ENCODE measurements at regions not wholly inside any gene's neighbourhood (a gene's known extent, or its start where the extent isn't known, plus 50 kb on each side); places are given as distances from the start of the nearest gene placed in this dataset.

DNA sequence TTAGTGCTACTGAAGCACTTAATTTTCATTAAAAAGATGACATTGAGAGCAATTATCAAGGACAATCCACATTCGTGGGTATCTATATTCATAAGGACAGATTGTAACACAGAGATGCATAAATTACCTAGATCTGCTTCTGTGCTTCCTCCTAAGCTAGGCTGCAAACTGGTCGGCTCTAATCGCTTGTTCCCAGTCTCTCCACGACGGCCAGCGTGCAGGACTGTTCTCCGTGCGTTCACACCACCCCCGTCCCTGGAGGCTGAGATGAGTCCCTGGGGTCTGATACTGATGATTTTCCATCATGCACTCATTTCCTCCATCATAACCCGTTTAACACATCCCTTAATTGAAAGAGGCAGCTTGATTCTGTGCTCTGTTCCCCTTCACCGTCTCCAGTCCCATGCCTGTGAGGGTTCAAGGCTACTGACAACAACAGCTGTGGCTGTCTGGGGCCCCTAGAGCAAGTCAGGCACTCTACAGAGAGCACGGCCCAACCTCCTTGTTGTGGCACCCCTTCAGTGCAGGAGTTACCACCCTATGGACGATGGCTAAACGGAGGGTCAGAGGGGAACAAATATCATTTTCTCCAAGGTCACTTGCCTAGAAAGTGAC is 469.6 kb downstream of the NPHP4 start (continued):
- TF ChIP-seq, protein P1, sequence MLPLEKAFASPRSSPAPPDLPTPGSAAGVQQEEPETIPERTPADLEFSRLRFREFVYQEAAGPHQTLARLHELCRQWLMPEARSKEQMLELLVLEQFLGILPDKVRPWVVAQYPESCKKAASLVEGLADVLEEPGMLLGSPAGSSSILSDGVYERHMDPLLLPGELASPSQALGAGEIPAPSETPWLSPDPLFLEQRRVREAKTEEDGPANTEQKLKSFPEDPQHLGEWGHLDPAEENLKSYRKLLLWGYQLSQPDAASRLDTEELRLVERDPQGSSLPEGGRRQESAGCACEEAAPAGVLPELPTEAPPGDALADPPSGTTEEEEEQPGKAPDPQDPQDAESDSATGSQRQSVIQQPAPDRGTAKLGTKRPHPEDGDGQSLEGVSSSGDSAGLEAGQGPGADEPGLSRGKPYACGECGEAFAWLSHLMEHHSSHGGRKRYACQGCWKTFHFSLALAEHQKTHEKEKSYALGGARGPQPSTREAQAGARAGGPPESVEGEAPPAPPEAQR (CRISPR knock-in tag; IDR thresholded peaks at IDR 0.05): no peak
- TF ChIP-seq NFYB (CRISPR knock-in tag; conservative IDR thresholded peaks at IDR 0.05; ENCODE audit: low read depth): no peak
- no peak for TF ChIP-seq ZNF263 (CRISPR knock-in tag; IDR thresholded peaks at IDR 0.05; ENCODE audit: low read depth)
- no peak for TF ChIP-seq E2F5 (CRISPR knock-in tag; IDR thresholded peaks at IDR 0.05)
- TF ChIP-seq TP53 (CRISPR knock-in tag; IDR thresholded peaks at IDR 0.05): no peak
- no peak for TF ChIP-seq ZNF219 (CRISPR knock-in tag; IDR thresholded peaks at IDR 0.05; ENCODE audit: borderline replicate concordance)

DNA sequence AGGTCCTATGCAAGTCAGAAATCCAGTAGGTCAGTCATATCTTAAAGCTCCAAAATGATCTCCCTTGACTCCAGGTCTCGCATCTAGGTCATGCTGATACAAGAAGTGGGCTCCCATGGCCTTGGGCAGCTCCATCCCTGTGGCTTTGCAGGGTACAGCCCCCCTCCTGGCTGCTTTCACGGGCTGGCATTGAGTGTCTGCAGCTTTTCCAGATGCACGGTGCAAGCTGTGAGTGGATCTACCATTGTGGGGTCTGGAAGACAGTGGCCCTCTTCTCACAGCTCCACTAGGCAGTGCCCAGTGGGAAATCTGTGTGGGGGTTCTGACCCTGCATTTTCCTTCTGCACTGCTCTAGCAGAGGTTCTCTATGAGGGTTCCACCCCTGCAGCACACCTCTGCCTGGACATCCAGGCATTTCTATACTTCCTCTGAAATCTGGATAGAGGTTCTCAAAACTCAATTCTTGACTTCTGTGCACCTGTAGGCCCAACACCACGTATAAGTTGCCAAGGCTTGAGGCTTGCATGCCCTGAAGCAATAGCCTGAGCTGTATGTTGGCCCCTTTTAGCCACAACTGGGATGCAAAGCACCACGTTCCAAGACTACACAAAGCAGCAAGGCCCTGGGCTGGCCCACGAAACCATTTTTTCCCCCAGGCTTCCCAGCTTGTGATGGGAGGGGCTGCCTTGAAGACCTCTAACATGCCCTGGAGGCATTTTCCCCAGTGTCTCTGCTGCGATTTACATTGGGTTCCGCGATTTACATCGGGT is 472.7 kb downstream of the NPHP4 start:
- TF ChIP-seq, protein P2, sequence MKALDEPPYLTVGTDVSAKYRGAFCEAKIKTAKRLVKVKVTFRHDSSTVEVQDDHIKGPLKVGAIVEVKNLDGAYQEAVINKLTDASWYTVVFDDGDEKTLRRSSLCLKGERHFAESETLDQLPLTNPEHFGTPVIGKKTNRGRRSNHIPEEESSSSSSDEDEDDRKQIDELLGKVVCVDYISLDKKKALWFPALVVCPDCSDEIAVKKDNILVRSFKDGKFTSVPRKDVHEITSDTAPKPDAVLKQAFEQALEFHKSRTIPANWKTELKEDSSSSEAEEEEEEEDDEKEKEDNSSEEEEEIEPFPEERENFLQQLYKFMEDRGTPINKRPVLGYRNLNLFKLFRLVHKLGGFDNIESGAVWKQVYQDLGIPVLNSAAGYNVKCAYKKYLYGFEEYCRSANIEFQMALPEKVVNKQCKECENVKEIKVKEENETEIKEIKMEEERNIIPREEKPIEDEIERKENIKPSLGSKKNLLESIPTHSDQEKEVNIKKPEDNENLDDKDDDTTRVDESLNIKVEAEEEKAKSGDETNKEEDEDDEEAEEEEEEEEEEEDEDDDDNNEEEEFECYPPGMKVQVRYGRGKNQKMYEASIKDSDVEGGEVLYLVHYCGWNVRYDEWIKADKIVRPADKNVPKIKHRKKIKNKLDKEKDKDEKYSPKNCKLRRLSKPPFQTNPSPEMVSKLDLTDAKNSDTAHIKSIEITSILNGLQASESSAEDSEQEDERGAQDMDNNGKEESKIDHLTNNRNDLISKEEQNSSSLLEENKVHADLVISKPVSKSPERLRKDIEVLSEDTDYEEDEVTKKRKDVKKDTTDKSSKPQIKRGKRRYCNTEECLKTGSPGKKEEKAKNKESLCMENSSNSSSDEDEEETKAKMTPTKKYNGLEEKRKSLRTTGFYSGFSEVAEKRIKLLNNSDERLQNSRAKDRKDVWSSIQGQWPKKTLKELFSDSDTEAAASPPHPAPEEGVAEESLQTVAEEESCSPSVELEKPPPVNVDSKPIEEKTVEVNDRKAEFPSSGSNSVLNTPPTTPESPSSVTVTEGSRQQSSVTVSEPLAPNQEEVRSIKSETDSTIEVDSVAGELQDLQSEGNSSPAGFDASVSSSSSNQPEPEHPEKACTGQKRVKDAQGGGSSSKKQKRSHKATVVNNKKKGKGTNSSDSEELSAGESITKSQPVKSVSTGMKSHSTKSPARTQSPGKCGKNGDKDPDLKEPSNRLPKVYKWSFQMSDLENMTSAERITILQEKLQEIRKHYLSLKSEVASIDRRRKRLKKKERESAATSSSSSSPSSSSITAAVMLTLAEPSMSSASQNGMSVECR (CRISPR knock-in tag; IDR thresholded peaks at IDR 0.05; ENCODE audit: borderline replicate concordance): no peak
- no peak for TF ChIP-seq NFATC4 (CRISPR knock-in tag; IDR thresholded peaks at IDR 0.05)
- TF ChIP-seq, protein P3, sequence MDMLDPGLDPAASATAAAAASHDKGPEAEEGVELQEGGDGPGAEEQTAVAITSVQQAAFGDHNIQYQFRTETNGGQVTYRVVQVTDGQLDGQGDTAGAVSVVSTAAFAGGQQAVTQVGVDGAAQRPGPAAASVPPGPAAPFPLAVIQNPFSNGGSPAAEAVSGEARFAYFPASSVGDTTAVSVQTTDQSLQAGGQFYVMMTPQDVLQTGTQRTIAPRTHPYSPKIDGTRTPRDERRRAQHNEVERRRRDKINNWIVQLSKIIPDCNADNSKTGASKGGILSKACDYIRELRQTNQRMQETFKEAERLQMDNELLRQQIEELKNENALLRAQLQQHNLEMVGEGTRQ (CRISPR knock-in tag; IDR thresholded peaks at IDR 0.05): no peak
- no peak for TF ChIP-seq ZNF219 (CRISPR knock-in tag; IDR thresholded peaks at IDR 0.05; ENCODE audit: borderline replicate concordance)
- TF ChIP-seq NFYB (CRISPR knock-in tag; conservative IDR thresholded peaks at IDR 0.05; ENCODE audit: low read depth): no peak
- TF ChIP-seq IRF2 (CRISPR knock-in tag; IDR thresholded peaks at IDR 0.05; ENCODE audit: borderline replicate concordance, low read depth): no peak
- ChIA-PET CTCF (no interaction called here), POLR2A (no interaction called here)
- no peaks in the 10 kb centered on the region for H3K4me1 Mint-ChIP-seq
- H3K9me3 Mint-ChIP-seq: peaks cover 78% of the 10 kb centered on the region
- H3K27ac Mint-ChIP-seq: no peak overlapping the region
- ATAC-seq (no peak), DNase-seq (ENCODE audit: low spot score) (no peak)
- H3K4me3 Mint-ChIP-seq: no peak overlapping the region
- H3K27me3 Mint-ChIP-seq (ENCODE audit: low read depth): no peaks in the 10 kb centered on the region; the same call in 1 of the 2 replicates
- H3K36me3 Mint-ChIP-seq: peaks cover 55% of the 10 kb centered on the region

DNA sequence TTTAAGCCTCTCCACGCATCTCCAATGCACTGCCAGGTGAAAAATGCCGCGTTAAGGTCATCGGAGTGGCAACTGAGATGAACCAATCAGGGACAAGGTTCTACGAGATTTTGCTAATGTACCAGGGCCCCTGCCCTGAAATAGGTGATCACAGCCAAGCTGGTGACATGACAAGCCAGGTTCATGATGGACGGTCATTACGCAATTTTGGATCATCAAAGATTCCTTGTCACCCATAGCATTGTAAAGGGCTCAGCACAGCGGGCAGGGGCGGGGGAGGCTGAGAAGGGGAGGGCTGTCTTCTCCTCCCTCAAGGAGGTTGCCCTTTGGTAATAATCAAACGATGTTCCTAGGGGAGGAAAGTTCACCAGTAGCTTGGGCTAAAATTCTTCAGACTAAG is 475.5 kb downstream of the NPHP4 start:
- POLR2A ChIA-PET: interaction anchor here (0.5 kb wide), 1 partner anchor 1099 kb away, joined by 4 read pairs; no protein-coding TSS in a partner anchor
- H3K27me3 Mint-ChIP-seq (ENCODE audit: low read depth): no peaks in the 10 kb centered on the region; the same call in 1 of the 2 replicates
- no peak for ATAC-seq
- H3K36me3 Mint-ChIP-seq: peaks cover 41% of the 10 kb centered on the region
- no peak overlapping the region for H3K27ac Mint-ChIP-seq
- no peaks in the 10 kb centered on the region for H3K4me1 Mint-ChIP-seq
- CTCF ChIA-PET: no interaction called here
- H3K4me3 Mint-ChIP-seq: no peak overlapping the region
- H3K9me3 Mint-ChIP-seq: peaks cover 71% of the 10 kb centered on the region
- no peak for TF ChIP-seq GTF2I (CRISPR knock-in tag; conservative IDR thresholded peaks at IDR 0.05)
- TF ChIP-seq, protein P4, sequence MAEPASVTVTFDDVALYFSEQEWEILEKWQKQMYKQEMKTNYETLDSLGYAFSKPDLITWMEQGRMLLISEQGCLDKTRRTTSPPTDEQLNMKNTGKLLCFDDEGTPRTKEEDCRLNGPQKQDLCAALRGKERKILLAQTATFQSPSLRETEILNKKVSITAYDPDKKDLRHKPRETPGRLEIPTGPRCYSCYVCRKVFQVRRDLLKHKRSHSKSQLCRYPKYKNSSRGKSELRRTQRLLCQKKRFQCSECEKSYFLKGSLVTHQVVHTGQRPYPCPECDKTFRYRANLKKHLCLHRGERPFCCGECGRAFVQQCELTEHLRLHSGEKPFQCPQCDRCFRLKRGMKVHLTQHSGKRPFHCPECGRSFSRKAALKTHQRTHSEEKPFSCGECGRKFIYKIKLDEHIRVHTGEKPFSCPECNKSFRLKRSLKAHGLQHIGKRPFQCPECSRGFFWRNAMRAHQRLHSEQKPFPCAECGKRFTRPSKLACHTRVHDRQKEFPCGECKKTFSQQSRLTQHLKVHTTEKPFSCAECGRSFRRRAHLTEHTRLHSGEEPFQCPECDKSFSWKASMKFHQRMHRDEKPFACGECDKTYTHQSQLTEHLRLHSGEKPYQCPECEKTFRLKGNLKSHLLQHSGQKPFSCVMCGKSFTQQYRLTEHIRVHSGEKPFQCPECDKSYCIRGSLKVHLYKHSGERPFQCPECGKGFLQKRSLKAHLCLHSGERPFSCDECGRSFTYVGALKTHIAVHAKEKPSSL (CRISPR knock-in tag; conservative IDR thresholded peaks at IDR 0.05): no peak
- no peak for DNase-seq (ENCODE audit: low spot score)

All from WTC11 (cell line).